Ovary (tissue), 3 donors: ENCODE measurements at regions not wholly inside any gene's neighbourhood (a gene's known extent, or its start where the extent isn't known, plus 50 kb on each side); places are given as distances from the start of the nearest gene placed in this dataset.

ENCODE experiments used
- EP300 ChIP-seq: sonication (generic); formaldehyde crosslinking; IDR thresholded peaks from one replicate; pipeline ENCODE4 v1.6.1; 2017; ENCODE audit warnings: antibody characterized with exemption
- POLR2A ChIP-seq: fragments of 450-650 bp; IDR thresholded peaks from one replicate; pipeline ENCODE4 v1.6.1; 2017; ENCODE audit warnings: antibody characterized with exemption, mild to moderate bottlenecking, moderate library complexity
- TF ChIP-seq, protein P1 (sequence below), 3 donors: fragments of 450-650 bp in 2 of 3; fragments of 200-600 bp in 1 of 3; IDR thresholded peaks; one replicate each; pipeline versions ENCODE4 v1.5.1 to v1.8.0; 2016 to 2022; ENCODE audit warnings: antibody characterized with exemption in 3 of 3, mild to moderate bottlenecking in 1 of 3
- donor health status: DM: no; HTN: no; CAD: no.

DNA sequence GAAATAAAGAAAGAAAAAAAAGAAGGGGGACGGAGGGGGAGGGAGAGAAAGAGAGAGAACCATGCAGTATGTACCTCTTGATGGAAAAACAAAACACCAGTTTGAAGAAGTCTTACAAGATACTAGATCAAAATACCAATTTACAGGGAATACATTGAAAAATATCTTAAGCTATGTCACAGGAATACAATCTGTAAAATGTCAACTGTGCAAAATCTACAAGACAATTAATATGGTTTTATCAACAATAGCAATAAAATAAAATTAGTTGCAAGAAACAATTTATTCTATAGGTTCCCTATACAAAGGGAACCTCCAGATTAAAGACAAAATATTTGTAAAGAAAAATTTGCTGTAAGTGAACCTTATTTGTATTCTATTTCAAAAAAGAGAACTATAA, 98.3 kb upstream of the CABCOCO1 start:
- TF ChIP-seq POLR2A (no peak), EP300 (no peak)
- TF ChIP-seq, protein P1, sequence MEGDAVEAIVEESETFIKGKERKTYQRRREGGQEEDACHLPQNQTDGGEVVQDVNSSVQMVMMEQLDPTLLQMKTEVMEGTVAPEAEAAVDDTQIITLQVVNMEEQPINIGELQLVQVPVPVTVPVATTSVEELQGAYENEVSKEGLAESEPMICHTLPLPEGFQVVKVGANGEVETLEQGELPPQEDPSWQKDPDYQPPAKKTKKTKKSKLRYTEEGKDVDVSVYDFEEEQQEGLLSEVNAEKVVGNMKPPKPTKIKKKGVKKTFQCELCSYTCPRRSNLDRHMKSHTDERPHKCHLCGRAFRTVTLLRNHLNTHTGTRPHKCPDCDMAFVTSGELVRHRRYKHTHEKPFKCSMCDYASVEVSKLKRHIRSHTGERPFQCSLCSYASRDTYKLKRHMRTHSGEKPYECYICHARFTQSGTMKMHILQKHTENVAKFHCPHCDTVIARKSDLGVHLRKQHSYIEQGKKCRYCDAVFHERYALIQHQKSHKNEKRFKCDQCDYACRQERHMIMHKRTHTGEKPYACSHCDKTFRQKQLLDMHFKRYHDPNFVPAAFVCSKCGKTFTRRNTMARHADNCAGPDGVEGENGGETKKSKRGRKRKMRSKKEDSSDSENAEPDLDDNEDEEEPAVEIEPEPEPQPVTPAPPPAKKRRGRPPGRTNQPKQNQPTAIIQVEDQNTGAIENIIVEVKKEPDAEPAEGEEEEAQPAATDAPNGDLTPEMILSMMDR (IDR thresholded peaks at IDR 0.05), result no peak
